ENCODE measurements at regions not wholly inside any gene's neighbourhood (a gene's known extent, or its start where the extent isn't known, plus 50 kb on each side); places are given as distances from the start of the nearest gene placed in this dataset.

GRCh38 chr13:40401911-40402776 is 264.3 kb downstream of the FOXO1 start:
- DNase-seq (ENCODE audit: low read depth in 2 of 3, low spot score in 2 of 3) = peak in 1 of 3 experiments; percentile 31

GRCh38 chr13:40402931-40403431 is 263.5 kb downstream of the FOXO1 start:
- DNase-seq (ENCODE audit: low read depth in 2 of 3, low spot score in 2 of 3) = no peak

GRCh38 chr13:40403509-40404241 is 262.8 kb downstream of the FOXO1 start:
- no peak for DNase-seq (ENCODE audit: low read depth in 2 of 3, low spot score in 2 of 3)

GRCh38 chr13:40404407-40404806 is 262.0 kb downstream of the FOXO1 start:
- DNase-seq (ENCODE audit: low read depth in 2 of 3, low spot score in 2 of 3) = no peak

- DNase-seq (ENCODE audit: low read depth in 2 of 3, low spot score in 2 of 3) = no peak
Observed at GRCh38 chr13:40404967-40405716, 261.3 kb downstream of the FOXO1 start.

- DNase-seq (ENCODE audit: low read depth in 2 of 3, low spot score in 2 of 3) = no peak
Observed at GRCh38 chr13:40406405-40407120, 259.9 kb downstream of the FOXO1 start.

GRCh38 chr13:40407567-40407966 is 258.9 kb downstream of the FOXO1 start:
- no peak for DNase-seq (ENCODE audit: low read depth in 2 of 3, low spot score in 2 of 3)

GRCh38 chr13:40408602-40409001 is 257.8 kb downstream of the FOXO1 start:
- DNase-seq (ENCODE audit: low read depth in 2 of 3, low spot score in 2 of 3) = no peak

- no peak for DNase-seq (ENCODE audit: low read depth in 2 of 3, low spot score in 2 of 3)
Observed at GRCh38 chr13:40409278-40409677, 257.2 kb downstream of the FOXO1 start.

GRCh38 chr13:40410315-40410714 is 256.1 kb downstream of the FOXO1 start:
- DNase-seq (ENCODE audit: low read depth in 2 of 3, low spot score in 2 of 3) = no peak

- DNase-seq (ENCODE audit: low read depth in 2 of 3, low spot score in 2 of 3) = no peak
Observed at GRCh38 chr13:40420160-40420740, 246.2 kb downstream of the FOXO1 start.

GRCh38 chr13:40422588-40423235 is 243.7 kb downstream of the FOXO1 start:
- DNase-seq (ENCODE audit: low read depth in 2 of 3, low spot score in 2 of 3) = no peak

- DNase-seq (ENCODE audit: low read depth in 2 of 3, low spot score in 2 of 3) = no peak
Observed at GRCh38 chr13:40428354-40428753, 238.1 kb downstream of the FOXO1 start.

GRCh38 chr13:40429706-40430545 is 236.5 kb downstream of the FOXO1 start:
- DNase-seq (ENCODE audit: low read depth in 2 of 3, low spot score in 2 of 3) = no peak

- no peak for DNase-seq (ENCODE audit: low read depth in 2 of 3, low spot score in 2 of 3)
Observed at GRCh38 chr13:40432018-40432978, 234.1 kb downstream of the FOXO1 start.

GRCh38 chr13:40433001-40433400 is 233.4 kb downstream of the FOXO1 start:
- no peak for DNase-seq (ENCODE audit: low read depth in 2 of 3, low spot score in 2 of 3)

- DNase-seq (ENCODE audit: low read depth in 2 of 3, low spot score in 2 of 3) = no peak
Observed at GRCh38 chr13:40433577-40433976, 232.9 kb downstream of the FOXO1 start.
